Adrenal gland (tissue), 9 donors: ENCODE measurements at regions not wholly inside any gene's neighbourhood (a gene's known extent, or its start where the extent isn't known, plus 50 kb on each side); places are given as distances from the start of the nearest gene placed in this dataset.

Experiments
- DNase-seq, 7 donors: peaks; one replicate each; pipeline ENCODE4 v3.0.0-alpha.2; 2019 to 2020
- H3K27ac ChIP-seq, 5 donors: fragments of 200-600 bp; sonication (generic) in 4 of 5; 1 replicate in 3 of 5; 2 replicates in 2 of 5; pipeline versions ENCODE4 v1.5.1 to v1.8.0; 2016 to 2020; ENCODE audit warnings: mild to moderate bottlenecking in 1 of 5
- H3K27me3 ChIP-seq: fragments of 200-600 bp; 2 replicates; pipeline ENCODE4 v1.8.0; 2021
- H3K36me3 ChIP-seq, 2 donors: fragments of 200-600 bp; replicated peaks in 1 of 2; 1 replicate in 1 of 2; 2 replicates in 1 of 2; pipeline versions ENCODE4 v1.5.1 to v1.8.0; 2018 to 2022
- H3K4me1 ChIP-seq, 2 donors: fragments of 200-600 bp; replicated peaks in 1 of 2; 1 replicate in 1 of 2; 2 replicates in 1 of 2; pipeline versions ENCODE4 v1.5.1 to v1.8.0; 2018 to 2021
- H3K4me3 ChIP-seq, 4 donors: fragments of 200-600 bp; sonication (generic) in 3 of 4; one replicate each; pipeline ENCODE4 v1.5.1; 2016 to 2018
- H3K9me3 ChIP-seq, 3 donors: fragments of 200-600 bp; sonication (generic) in 1 of 3; replicated peaks in 1 of 3; 1 replicate in 2 of 3; 2 replicates in 1 of 3; pipeline versions ENCODE4 v1.5.1 to v1.8.0; 2016 to 2021
- POLR2A ChIP-seq, 2 donors: fragments of 450-650 bp; IDR thresholded peaks; one replicate each; pipeline ENCODE4 v1.6.1; 2017; ENCODE audit warnings: antibody characterized with exemption in 2 of 2, mild to moderate bottlenecking in 2 of 2, moderate library complexity in 1 of 2
- whole genome bisulfite sequencing, 4 donors: extraction: QIAGEN DNeasy Blood & Tissue Kit in 2 of 4; methylation state at CpG; one replicate each; pipeline versions ENCODE4 v1.1.5 to v1.1.7; 2013 to 2017; 5-methylcytosine and 5-hydroxymethylcytosine counted together
- intact Hi-C, 2 donors: fragments of 100-400 bp; cut with DNase I; formaldehyde crosslinking; loops; one replicate each; pipeline versions ENCODE4 v1.14.1 to v1.15.0; 2022 to 2023
- TF ChIP-seq, protein P1 (sequence below), 6 experiments: fragments of 450-650 bp in 4 of 6; fragments of 200-600 bp in 2 of 6; sonication (generic) in 1 of 6; IDR thresholded peaks; 1 replicate in 5 of 6; 2 replicates in 1 of 6; pipeline versions ENCODE4 v1.5.1 to v1.8.0; 2016 to 2021; ENCODE audit warnings: antibody characterized with exemption in 6 of 6, mild to moderate bottlenecking in 2 of 6, moderate library complexity in 1 of 6
- donor health status: healthy with polysubstance abuse.
- donor health status: Bipolar disorder and iron deficiency.
- donor health status: DM: yes; HTN: yes; CAD: no.
- donor health status: DM: no; HTN: no; CAD: no.
- donor health status: DM: no; HTN: no; CAD: no.

DNA sequence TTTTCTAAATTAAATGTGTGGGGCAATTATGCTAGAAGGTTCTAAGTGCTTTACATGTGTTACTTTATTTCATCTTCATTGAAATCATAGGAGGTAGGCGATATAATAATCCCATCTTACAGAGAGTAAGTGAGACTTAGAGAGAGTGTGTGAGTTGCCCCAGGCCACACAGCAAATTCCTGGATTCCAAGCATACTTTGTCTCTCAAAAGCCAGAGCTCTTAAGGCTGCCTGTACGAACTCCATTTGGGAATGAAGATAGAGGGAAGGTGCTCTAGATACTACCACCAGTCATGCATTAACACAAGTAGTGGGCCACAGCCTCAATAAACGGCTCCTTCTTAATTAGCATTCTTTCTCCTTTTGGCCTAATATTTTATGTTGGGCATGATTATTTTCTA, 170.1 kb downstream of the SIPA1L2 start:
- WGBS, 4 donors: 64 to 95% (median 91%) methylated on average over 3 of the region's 3 CpGs
- no peak overlapping the region for H3K27ac ChIP-seq
- no peak overlapping the region for H3K4me3 ChIP-seq
- DNase-seq: no peak
- no peaks in the 10 kb centered on the region for H3K36me3 ChIP-seq
- TF ChIP-seq, protein P1, sequence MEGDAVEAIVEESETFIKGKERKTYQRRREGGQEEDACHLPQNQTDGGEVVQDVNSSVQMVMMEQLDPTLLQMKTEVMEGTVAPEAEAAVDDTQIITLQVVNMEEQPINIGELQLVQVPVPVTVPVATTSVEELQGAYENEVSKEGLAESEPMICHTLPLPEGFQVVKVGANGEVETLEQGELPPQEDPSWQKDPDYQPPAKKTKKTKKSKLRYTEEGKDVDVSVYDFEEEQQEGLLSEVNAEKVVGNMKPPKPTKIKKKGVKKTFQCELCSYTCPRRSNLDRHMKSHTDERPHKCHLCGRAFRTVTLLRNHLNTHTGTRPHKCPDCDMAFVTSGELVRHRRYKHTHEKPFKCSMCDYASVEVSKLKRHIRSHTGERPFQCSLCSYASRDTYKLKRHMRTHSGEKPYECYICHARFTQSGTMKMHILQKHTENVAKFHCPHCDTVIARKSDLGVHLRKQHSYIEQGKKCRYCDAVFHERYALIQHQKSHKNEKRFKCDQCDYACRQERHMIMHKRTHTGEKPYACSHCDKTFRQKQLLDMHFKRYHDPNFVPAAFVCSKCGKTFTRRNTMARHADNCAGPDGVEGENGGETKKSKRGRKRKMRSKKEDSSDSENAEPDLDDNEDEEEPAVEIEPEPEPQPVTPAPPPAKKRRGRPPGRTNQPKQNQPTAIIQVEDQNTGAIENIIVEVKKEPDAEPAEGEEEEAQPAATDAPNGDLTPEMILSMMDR (IDR thresholded peaks at IDR 0.05): no peak
- TF ChIP-seq POLR2A (IDR thresholded peaks at IDR 0.05): no peak
- H3K27me3 ChIP-seq: no peaks in the 10 kb centered on the region
- H3K4me1 ChIP-seq: peaks cover 0 to 28% of the 10 kb centered on the region in 2 donors
- H3K9me3 ChIP-seq: no peaks in the 10 kb centered on the region
- intact Hi-C loops: no loop called here

- H3K36me3 ChIP-seq: no peaks in the 10 kb centered on the region
- intact Hi-C loops: no loop called here
- no peak overlapping the region for H3K27ac ChIP-seq
- H3K4me3 ChIP-seq: no peak overlapping the region
- no peaks in the 10 kb centered on the region for H3K27me3 ChIP-seq
- H3K4me1 ChIP-seq: peaks cover 0 to 30% of the 10 kb centered on the region in 2 donors
- 69 to 81% (median 73%) methylated on average over 4 of the region's 4 CpGs for WGBS, 4 donors
- no peak for TF ChIP-seq POLR2A (IDR thresholded peaks at IDR 0.05)
- TF ChIP-seq, protein P1 (IDR thresholded peaks at IDR 0.05): no peak
- no peaks in the 10 kb centered on the region for H3K9me3 ChIP-seq
- no peak for DNase-seq
Observed at GRCh38 chr1:232459087-232459486, 170.8 kb downstream of the SIPA1L2 start.

DNA sequence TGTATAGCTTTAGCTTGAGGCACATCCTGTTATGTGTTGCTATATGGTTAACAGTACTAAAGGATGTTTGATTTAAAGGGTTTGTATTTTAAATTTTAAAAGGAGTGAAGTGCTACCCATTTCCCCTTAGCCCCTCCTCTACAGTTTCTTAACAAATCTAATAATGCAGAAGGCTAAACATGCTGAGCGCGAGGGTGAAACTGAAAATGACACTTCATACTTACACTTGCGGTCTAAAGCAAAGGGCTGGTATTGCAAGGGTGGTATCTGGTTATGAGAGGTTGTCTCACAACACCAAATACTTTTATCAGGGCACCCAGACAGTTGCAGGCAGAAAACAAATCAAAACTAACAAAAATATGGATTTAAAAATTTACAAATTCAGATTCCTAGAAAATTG, 172.3 kb downstream of the SIPA1L2 start:
- Histone ChIP-seq H3K36me3 (no peaks in the 10 kb centered on the region), H3K4me1 (peaks cover 0 to 40% of the 10 kb centered on the region in 2 donors), H3K27ac (no peak overlapping the region), H3K27me3 (no peaks in the 10 kb centered on the region), H3K9me3 (no peaks in the 10 kb centered on the region), H3K4me3 (no peak overlapping the region)
- TF ChIP-seq POLR2A (IDR thresholded peaks at IDR 0.05): no peak
- TF ChIP-seq, protein P1 (IDR thresholded peaks at IDR 0.05): no peak
- DNase-seq: no peak
- WGBS, 4 donors: 79 to 84% (median 82%) methylated on average over 3 of the region's 3 CpGs
- intact Hi-C loops: no loop called here

DNA sequence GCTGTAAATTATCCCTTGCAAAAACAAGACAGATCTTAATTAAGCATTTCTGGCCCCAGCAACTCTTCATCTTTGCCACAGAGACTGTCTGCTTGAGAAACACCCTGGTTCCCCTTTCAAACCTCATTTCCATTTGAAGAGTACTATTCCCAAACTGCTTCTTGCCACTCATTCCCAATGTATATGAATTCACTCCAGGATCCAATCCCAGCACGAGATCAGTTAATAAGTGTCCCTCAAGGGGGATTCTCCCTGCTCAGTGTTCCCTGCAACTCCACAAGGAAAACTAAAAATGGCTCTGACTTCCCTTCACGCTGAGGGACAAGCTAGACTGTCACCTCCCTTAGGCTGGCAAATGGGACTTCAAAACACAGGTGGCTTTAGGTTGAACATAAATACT, 173.2 kb downstream of the SIPA1L2 start:
- no peaks in the 10 kb centered on the region for H3K9me3 ChIP-seq
- intact Hi-C loops: no loop called here
- TF ChIP-seq POLR2A (IDR thresholded peaks at IDR 0.05): no peak
- TF ChIP-seq, protein P1 (IDR thresholded peaks at IDR 0.05): no peak
- no peaks in the 10 kb centered on the region for H3K36me3 ChIP-seq
- no peak overlapping the region for H3K4me3 ChIP-seq
- peaks cover 0 to 40% of the 10 kb centered on the region in 2 donors for H3K4me1 ChIP-seq
- H3K27ac ChIP-seq: no peak overlapping the region
- H3K27me3 ChIP-seq: no peaks in the 10 kb centered on the region
- no peak for DNase-seq
- WGBS, 4 donors: 75 to 84% (median 82%) methylated on average over 2 of the region's 2 CpGs
